IPS-18a (cell line): ENCODE measurements at regions not wholly inside any gene's neighbourhood (a gene's known extent, or its start where the extent isn't known, plus 50 kb on each side); places are given as distances from the start of the nearest gene placed in this dataset.

Experiments
- H3K27ac ChIP-seq: one replicate; pipeline ENCODE4 v1.5.1; 2013; ENCODE audit warnings: low read length
- H3K27me3 ChIP-seq: one replicate; pipeline ENCODE4 v1.6.1; 2013; ENCODE audit warnings: mild to moderate bottlenecking, low read length; ENCODE audit not compliant: control insufficient read depth, insufficient read depth
- H3K36me3 ChIP-seq: one replicate; pipeline ENCODE4 v1.6.1; 2013; ENCODE audit warnings: low read depth, low read length; ENCODE audit not compliant: control insufficient read depth
- H3K4me1 ChIP-seq: one replicate; pipeline ENCODE4 v1.6.1; 2013; ENCODE audit warnings: low read depth, low read length; ENCODE audit not compliant: control insufficient read depth
- H3K4me3 ChIP-seq: one replicate; pipeline ENCODE4 v1.5.1; 2013; ENCODE audit warnings: low read length
- H3K9ac ChIP-seq: one replicate; pipeline ENCODE4 v1.6.1; 2013; ENCODE audit warnings: mild to moderate bottlenecking, low read length, moderate library complexity
- H3K9me3 ChIP-seq: one replicate; pipeline ENCODE4 v1.6.1; 2013; ENCODE audit warnings: low read depth, low read length; ENCODE audit not compliant: control insufficient read depth

DNA sequence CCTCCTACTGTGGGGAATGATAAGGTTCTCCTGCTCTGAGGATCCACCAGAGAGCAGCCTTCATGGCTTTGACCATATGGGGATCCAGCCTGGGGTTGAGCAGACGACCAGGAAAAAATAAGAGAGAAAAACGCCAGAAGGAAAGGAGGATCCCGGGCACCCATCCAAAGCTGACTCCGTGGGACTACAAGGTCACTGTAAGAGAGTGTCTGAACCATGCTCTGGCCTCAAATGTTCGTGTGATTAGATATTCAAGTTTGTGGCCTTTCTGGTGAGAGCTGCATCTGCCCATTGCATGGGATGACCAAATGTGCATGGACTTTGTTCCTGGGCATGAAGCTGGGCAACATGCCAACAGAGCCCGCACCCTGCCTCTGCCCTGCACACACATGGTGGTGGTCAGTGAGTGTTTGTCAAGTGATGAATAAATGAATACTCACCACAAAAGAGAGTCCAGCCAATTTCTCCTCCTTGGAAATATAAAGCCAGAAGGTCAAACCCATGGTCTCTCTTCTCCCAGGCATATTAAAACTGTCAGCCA lies 346.0 kb upstream of the GATB start:
- no peaks in the 10 kb centered on the region for H3K36me3 ChIP-seq
- no peaks in the 10 kb centered on the region for H3K9me3 ChIP-seq
- no peak overlapping the region for H3K9ac ChIP-seq
- no peak overlapping the region for H3K4me3 ChIP-seq
- no peaks in the 10 kb centered on the region for H3K4me1 ChIP-seq
- H3K27ac ChIP-seq, result no peak overlapping the region
- H3K27me3 ChIP-seq, result no peaks in the 10 kb centered on the region

- H3K27me3 ChIP-seq, result no peaks in the 10 kb centered on the region
- no peak overlapping the region for H3K4me3 ChIP-seq
- H3K9me3 ChIP-seq, result no peaks in the 10 kb centered on the region
- no peaks in the 10 kb centered on the region for H3K36me3 ChIP-seq
- no peak overlapping the region for H3K9ac ChIP-seq
- no peaks in the 10 kb centered on the region for H3K4me1 ChIP-seq
- no peak overlapping the region for H3K27ac ChIP-seq
These were observed 345.4 kb upstream of the GATB start for GRCh38 chr4:152106113-152106763.

DNA sequence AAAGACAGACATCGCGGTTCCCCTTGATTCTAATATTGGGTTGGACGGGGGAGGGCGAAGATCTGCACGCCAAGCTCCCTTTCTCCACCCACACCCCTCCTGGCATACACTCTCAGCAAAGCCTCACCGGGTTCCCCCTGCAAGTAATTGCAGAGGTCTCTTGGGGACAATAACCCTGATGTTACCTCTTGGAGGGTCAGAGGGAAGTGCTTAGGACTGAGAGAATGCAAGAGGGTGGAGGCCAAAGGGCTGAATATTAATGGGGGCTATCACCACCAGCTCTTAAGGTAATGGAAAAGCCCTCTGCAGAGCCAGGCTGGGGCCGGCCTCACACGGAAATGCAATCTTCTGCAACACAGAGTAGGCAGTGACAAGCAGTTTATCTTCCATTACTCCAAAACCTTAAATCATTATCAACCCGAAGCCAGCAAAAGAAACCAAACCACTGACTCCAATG lies 344.1 kb upstream of the GATB start:
- Histone ChIP-seq H3K9me3 (no peaks in the 10 kb centered on the region), H3K9ac (no peak overlapping the region), H3K27ac (no peak overlapping the region), H3K4me3 (no peak overlapping the region), H3K36me3 (no peaks in the 10 kb centered on the region), H3K4me1 (no peaks in the 10 kb centered on the region), H3K27me3 (no peaks in the 10 kb centered on the region)

GRCh38 chr4:152104356-152104755 lies 343.5 kb upstream of the GATB start:
- Histone ChIP-seq H3K4me1 (no peaks in the 10 kb centered on the region), H3K36me3 (no peaks in the 10 kb centered on the region), H3K27ac (no peak overlapping the region), H3K9me3 (no peaks in the 10 kb centered on the region), H3K4me3 (no peak overlapping the region), H3K27me3 (no peaks in the 10 kb centered on the region), H3K9ac (no peak overlapping the region)

DNA sequence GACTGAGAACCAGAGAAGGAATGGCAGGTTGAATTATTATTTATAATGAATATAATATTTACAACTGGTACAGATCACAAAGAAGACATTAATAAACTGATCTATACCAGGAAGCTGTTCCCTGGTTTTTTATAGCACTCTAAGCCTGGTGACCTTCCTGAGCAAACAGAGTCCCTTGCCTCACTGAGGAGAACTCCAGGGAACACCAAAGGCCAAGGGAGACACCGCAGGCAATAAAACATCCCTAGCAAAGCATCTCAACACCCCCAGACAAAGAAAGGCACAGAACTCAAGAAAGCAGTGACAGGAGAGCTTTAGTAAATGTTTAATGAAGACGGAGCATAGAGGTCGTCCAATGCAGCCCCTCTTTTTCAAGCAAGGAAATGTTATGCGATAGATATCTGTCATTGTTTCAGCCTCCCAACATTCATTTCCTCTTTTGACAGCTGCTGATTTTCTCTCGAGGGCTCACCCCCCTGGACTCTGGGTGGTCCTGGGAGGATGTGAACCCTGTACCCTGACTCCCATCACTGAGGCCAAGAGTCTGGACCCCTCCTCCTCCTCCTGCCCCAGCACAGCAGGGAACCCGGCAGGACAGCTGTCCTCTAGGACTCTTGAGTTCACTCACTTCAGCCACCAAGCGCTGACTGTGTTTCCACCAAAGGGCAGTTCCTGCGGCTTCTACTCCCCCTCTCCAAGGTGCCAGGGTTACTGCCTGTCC lies 342.5 kb upstream of the GATB start:
- H3K4me3 ChIP-seq, result no peak overlapping the region
- no peak overlapping the region for H3K27ac ChIP-seq
- no peaks in the 10 kb centered on the region for H3K9me3 ChIP-seq
- H3K36me3 ChIP-seq, result no peaks in the 10 kb centered on the region
- H3K4me1 ChIP-seq, result no peaks in the 10 kb centered on the region
- H3K27me3 ChIP-seq, result no peaks in the 10 kb centered on the region
- H3K9ac ChIP-seq, result no peak overlapping the region

DNA sequence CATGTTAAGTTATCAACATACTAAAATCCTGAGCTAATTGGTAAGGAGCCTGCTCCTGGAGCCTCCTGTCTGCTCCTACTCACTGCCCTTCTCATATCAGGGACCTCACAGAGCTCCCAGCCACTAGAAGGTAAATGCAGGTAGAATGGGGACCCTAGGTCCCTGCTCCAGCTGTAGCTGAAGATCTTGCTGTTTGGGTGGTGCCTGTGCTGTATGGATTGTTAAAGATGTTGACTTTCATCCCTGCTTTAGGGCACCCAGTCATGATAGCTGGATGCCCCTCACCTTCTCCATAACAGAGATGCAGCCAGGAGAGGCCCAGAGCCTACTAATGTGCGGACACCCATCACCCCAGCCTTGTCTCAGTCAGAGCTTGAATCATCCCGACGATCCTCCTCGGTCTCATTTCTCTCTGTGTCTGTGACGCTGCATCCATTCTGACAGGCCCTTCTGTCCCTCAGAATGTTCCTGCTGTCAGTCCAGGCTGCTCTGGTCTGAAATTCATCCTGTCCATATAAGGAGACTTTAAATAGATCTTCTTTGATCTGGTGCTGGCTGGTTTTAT lies 341.7 kb upstream of the GATB start:
- H3K9ac ChIP-seq, result no peak overlapping the region
- H3K9me3 ChIP-seq, result no peaks in the 10 kb centered on the region
- H3K4me3 ChIP-seq, result no peak overlapping the region
- H3K4me1 ChIP-seq, result no peaks in the 10 kb centered on the region
- no peaks in the 10 kb centered on the region for H3K36me3 ChIP-seq
- H3K27me3 ChIP-seq, result no peaks in the 10 kb centered on the region
- no peak overlapping the region for H3K27ac ChIP-seq

DNA sequence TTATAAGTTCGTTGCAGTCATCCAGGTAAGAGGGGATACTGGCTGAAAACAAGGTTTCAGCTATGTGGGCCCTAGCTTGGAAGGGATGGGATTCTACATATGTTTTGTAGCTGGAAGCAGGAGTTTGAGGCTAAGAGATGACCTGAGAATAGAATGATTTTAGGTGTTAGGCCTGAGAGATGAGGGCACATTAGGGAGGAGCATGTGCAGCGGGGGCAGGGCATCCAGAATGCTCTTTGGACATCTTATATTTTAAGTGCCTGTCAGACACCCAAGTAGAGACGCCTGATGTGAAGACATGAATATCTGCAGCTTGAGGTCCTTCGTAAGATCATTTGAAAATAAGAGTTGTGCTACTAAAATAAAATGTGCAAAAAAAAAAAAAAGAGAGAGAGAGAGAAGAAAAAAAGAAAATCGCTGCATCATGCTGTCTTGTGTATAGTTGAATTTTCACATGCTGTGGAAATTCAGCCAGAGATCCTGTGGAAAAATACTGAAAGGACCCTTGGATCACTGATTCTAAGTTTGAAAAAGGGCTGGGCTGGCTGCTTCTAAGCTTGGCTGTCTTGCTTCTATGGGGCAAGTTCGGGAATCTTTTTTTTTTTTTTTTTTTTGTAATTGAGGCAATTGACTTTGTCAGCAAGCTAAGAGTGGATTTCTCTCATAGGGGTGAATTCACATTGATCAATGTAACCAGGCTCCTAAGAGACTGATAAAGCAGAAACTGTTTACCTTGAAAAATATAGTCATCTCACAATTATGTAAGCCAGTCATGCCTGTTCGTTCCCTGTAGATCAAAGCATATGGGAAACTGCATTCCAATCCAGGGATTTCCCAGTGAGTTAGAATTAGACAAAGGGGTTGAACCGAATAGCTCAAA lies 341.0 kb upstream of the GATB start:
- H3K9ac ChIP-seq, result no peak overlapping the region

GRCh38 chr4:152100379-152101201 lies 339.8 kb upstream of the GATB start:
- no peak overlapping the region for H3K27ac ChIP-seq
- no peaks in the 10 kb centered on the region for H3K36me3 ChIP-seq
- H3K4me3 ChIP-seq, result no peak overlapping the region
- H3K9me3 ChIP-seq, result no peaks in the 10 kb centered on the region
- no peaks in the 10 kb centered on the region for H3K27me3 ChIP-seq
- H3K9ac ChIP-seq, result no peak overlapping the region
- H3K4me1 ChIP-seq, result no peaks in the 10 kb centered on the region

More for the DNA sequence above, 341.0 kb upstream of the GATB start:
- Histone ChIP-seq H3K4me1 (no peaks in the 10 kb centered on the region), H3K9me3 (no peaks in the 10 kb centered on the region), H3K27ac (no peak overlapping the region), H3K36me3 (no peaks in the 10 kb centered on the region), H3K27me3 (no peaks in the 10 kb centered on the region), H3K4me3 (no peak overlapping the region)

DNA sequence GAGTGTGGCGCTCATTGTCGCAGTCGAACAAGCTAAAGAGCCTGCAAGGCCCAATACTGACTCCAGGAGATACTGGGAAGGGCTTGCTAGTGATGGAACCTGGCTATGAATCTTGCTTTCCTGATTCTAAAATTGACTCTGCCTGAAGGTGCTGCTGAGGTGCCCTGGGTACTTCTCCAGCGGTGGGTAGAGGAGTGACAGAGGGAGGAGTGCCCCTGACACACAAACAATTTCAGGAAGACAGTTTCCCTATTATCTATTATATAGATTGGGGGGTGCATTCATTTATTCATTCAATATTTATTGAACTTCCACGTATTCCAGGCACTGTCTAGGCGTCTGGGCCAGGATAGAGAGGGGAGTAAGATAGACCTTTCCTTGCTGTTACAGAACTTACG lies 339.2 kb upstream of the GATB start:
- Histone ChIP-seq H3K4me1 (no peaks in the 10 kb centered on the region), H3K27me3 (no peaks in the 10 kb centered on the region)

GRCh38 chr4:152099555-152099954 lies 338.7 kb upstream of the GATB start:
- Histone ChIP-seq H3K4me1 (no peaks in the 10 kb centered on the region), H3K36me3 (no peaks in the 10 kb centered on the region), H3K27ac (no peak overlapping the region), H3K4me3 (no peak overlapping the region), H3K9ac (no peak overlapping the region), H3K9me3 (no peaks in the 10 kb centered on the region), H3K27me3 (no peaks in the 10 kb centered on the region)

More for the DNA sequence above, 339.2 kb upstream of the GATB start:
- H3K27ac ChIP-seq, result no peak overlapping the region
- no peaks in the 10 kb centered on the region for H3K9me3 ChIP-seq
- no peaks in the 10 kb centered on the region for H3K36me3 ChIP-seq
- no peak overlapping the region for H3K4me3 ChIP-seq
- no peak overlapping the region for H3K9ac ChIP-seq
